ENCODE measurements at regions not wholly inside any gene's neighbourhood (a gene's known extent, or its start where the extent isn't known, plus 50 kb on each side); places are given as distances from the start of the nearest gene placed in this dataset.

DNA sequence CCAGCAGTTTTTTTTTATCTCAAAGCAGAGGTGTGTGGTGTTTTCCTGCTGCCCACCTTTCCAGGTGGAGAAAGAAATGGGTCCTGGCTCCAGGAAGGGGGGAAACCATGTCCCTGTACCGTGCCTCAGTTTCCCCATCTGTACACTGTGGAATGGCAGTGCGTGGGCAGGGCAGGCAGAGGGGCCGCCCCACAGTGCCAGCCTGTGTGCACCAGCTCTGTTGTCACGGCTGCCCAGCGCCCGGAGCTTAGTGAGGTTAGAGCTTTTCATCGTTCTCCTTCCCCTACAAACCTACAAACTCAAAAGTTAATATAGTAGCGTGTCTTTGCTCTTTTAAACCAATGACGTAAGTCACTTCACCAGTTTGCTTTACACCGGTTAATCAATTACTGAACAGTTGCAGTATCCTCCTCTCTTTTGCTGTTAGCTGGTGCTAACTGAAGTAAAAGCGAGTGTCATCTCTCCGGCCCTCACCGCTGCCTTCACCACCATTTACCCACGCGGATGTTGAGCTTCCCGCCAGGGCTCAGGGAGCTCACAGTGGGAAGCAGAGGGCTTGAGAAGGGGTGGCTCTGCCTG lies 114.8 kb upstream of the ADRA2C start:
- Mint-ChIP-seq H3K27me3 (ENCODE audit: low read depth) (peaks cover 8% of the 10 kb centered on the region), H3K27ac (ENCODE audit: unreplicated experiment) (no peak overlapping the region), H3K4me3 (no peak overlapping the region), H3K4me1 (peaks cover 16% of the 10 kb centered on the region), H3K36me3 (ENCODE audit: low read depth) (no peaks in the 10 kb centered on the region), H3K9me3 (no peaks in the 10 kb centered on the region)
- DNase-seq (ENCODE audit: low read depth, low spot score): no peak
- TF ChIP-seq, protein P1, sequence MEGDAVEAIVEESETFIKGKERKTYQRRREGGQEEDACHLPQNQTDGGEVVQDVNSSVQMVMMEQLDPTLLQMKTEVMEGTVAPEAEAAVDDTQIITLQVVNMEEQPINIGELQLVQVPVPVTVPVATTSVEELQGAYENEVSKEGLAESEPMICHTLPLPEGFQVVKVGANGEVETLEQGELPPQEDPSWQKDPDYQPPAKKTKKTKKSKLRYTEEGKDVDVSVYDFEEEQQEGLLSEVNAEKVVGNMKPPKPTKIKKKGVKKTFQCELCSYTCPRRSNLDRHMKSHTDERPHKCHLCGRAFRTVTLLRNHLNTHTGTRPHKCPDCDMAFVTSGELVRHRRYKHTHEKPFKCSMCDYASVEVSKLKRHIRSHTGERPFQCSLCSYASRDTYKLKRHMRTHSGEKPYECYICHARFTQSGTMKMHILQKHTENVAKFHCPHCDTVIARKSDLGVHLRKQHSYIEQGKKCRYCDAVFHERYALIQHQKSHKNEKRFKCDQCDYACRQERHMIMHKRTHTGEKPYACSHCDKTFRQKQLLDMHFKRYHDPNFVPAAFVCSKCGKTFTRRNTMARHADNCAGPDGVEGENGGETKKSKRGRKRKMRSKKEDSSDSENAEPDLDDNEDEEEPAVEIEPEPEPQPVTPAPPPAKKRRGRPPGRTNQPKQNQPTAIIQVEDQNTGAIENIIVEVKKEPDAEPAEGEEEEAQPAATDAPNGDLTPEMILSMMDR (conservative IDR thresholded peaks at IDR 0.05): no peak

DNA sequence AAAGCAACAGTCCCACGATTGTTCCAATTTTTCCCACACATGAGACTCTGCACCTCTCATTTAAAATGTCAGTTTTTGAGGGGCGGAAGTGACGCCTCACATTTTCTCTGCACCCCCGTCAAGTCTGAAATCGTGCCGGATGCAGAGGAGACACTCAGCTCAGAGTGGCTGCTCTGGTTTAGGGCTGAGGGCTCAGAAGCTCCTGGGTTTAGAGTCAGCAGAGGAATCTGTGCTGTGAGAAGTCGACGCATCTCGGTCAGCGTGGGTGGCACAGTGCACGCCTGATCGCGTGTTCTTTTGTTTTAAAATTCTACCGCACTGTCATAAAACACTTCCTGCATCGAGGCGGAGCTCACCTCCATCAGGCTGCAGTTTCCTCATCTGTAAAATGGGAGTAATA lies 116.7 kb upstream of the ADRA2C start:
- TF ChIP-seq, protein P1 (conservative IDR thresholded peaks at IDR 0.05): no peak
- H3K4me3 Mint-ChIP-seq: no peak overlapping the region
- no peaks in the 10 kb centered on the region for H3K9me3 Mint-ChIP-seq
- H3K27ac Mint-ChIP-seq (ENCODE audit: unreplicated experiment): no peak overlapping the region
- H3K27me3 Mint-ChIP-seq (ENCODE audit: low read depth): peaks cover 5% of the 10 kb centered on the region
- DNase-seq (ENCODE audit: low read depth, low spot score): no peak
- peaks cover 8% of the 10 kb centered on the region for H3K4me1 Mint-ChIP-seq
- H3K36me3 Mint-ChIP-seq (ENCODE audit: low read depth): no peaks in the 10 kb centered on the region

- Mint-ChIP-seq H3K4me3 (no peak overlapping the region), H3K9me3 (no peaks in the 10 kb centered on the region), H3K27ac (ENCODE audit: unreplicated experiment) (no peak overlapping the region), H3K4me1 (peaks cover 8% of the 10 kb centered on the region), H3K27me3 (ENCODE audit: low read depth) (peaks cover 5% of the 10 kb centered on the region), H3K36me3 (ENCODE audit: low read depth) (no peaks in the 10 kb centered on the region)
- TF ChIP-seq, protein P1 (conservative IDR thresholded peaks at IDR 0.05): no peak
- DNase-seq (ENCODE audit: low read depth, low spot score): no peak
Observed at GRCh38 chr4:3648731-3649130, 116.5 kb upstream of the LRPAP1 start.

DNA sequence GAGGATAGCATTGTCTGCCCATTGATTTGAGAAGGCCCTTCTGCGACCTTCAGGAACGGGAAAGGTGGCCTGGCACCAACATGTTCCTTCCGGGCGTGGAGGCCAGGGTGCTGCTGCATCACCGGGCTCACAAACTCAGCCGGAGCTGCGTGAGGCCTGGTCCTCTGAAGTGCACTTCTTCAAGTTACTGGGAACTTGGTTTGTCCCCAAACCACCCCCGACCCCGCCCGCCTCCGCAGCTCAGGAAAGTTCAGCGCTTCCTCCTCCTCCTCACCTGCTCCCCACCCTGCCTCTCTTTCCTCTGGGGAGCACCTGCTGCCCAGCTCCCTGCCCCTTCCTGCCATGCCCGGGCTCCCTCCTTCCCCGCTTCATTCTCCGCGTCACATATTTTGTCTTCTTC lies 116.0 kb upstream of the LRPAP1 start:
- Mint-ChIP-seq H3K27me3 (ENCODE audit: low read depth) (peaks cover 5% of the 10 kb centered on the region), H3K4me3 (no peak overlapping the region), H3K27ac (ENCODE audit: unreplicated experiment) (no peak overlapping the region), H3K9me3 (no peaks in the 10 kb centered on the region), H3K4me1 (peaks cover 8% of the 10 kb centered on the region), H3K36me3 (ENCODE audit: low read depth) (no peaks in the 10 kb centered on the region)
- no peak for DNase-seq (ENCODE audit: low read depth, low spot score)
- TF ChIP-seq, protein P1 (conservative IDR thresholded peaks at IDR 0.05): no peak

- no peak overlapping the region for H3K4me3 Mint-ChIP-seq
- TF ChIP-seq, protein P1 (conservative IDR thresholded peaks at IDR 0.05): no peak
- no peak overlapping the region for H3K27ac Mint-ChIP-seq (ENCODE audit: unreplicated experiment)
- DNase-seq (ENCODE audit: low read depth, low spot score): no peak
- H3K4me1 Mint-ChIP-seq: peaks cover 6% of the 10 kb centered on the region
- H3K27me3 Mint-ChIP-seq (ENCODE audit: low read depth): peaks cover 5% of the 10 kb centered on the region
- H3K36me3 Mint-ChIP-seq (ENCODE audit: low read depth): no peaks in the 10 kb centered on the region
- no peaks in the 10 kb centered on the region for H3K9me3 Mint-ChIP-seq
Observed at GRCh38 chr4:3647421-3647820, 115.2 kb upstream of the LRPAP1 start.

Data from neural crest cell (in vitro differentiated cells).